GM12892 (cell line): ENCODE measurements at regions not wholly inside any gene's neighbourhood (a gene's known extent, or its start where the extent isn't known, plus 50 kb on each side); places are given as distances from the start of the nearest gene placed in this dataset.
"Not testable (repeated sequence)": the region's sequence is repeated elsewhere in the genome, so short reads cannot be mapped to it uniquely, and the experiment has no call there.

Experiments
- DNase-seq: peaks from one replicate; pipeline ENCODE4 v3.0.0; 2011; ENCODE audit not compliant: insufficient read length
- FAIRE-seq: peaks from 2 replicates; lab custom pipeline; 2011; peaks lifted over from hg19 to GRCh38; lab: Jason Lieb, UNC
- POLR2A ChIP-seq: IDR thresholded peaks from 2 replicates; pipeline ENCODE4 v1.6.1; 2011; ENCODE audit warnings: low read depth, low read length, control low read depth
- POLR2AphosphoS5 ChIP-seq: IDR thresholded peaks from 2 replicates; pipeline ENCODE4 v1.6.1; 2011; ENCODE audit warnings: low read depth, low read length, control low read depth
- TAF1 ChIP-seq: IDR thresholded peaks from 2 replicates; pipeline ENCODE4 v1.6.1; 2011; ENCODE audit warnings: low read depth, mild to moderate bottlenecking, control low read depth, low read length, borderline replicate concordance

GRCh38 chr16:62764572-62764971 is 728.3 kb upstream of the CDH8 start:
- DNase-seq (no peak), FAIRE-seq (no peak)
- TF ChIP-seq TAF1 (no peak), POLR2A (no peak), POLR2AphosphoS5 (no peak)

GRCh38 chr16:62760398-62760797 is 724.2 kb upstream of the CDH8 start:
- FAIRE-seq (no peak), DNase-seq (no peak)
- TF ChIP-seq POLR2A (no peak), POLR2AphosphoS5 (no peak), TAF1 (no peak)

- DNase-seq, result no peak
- peak; percentile 40 for FAIRE-seq
- TF ChIP-seq POLR2A, result no peak
Observed at GRCh38 chr16:62755938-62756337, 719.7 kb upstream of the CDH8 start.

- FAIRE-seq (no peak), DNase-seq (no peak)
- no peak for TF ChIP-seq TAF1
- TF ChIP-seq POLR2A, result no peak
- TF ChIP-seq POLR2AphosphoS5, result no peak
Observed at GRCh38 chr16:62752854-62753253, 716.6 kb upstream of the CDH8 start.

- FAIRE-seq (no peak), DNase-seq (no peak)
- TF ChIP-seq POLR2AphosphoS5 (no peak), POLR2A (no peak), TAF1 (no peak)
Observed at GRCh38 chr16:62751218-62751617, 715.0 kb upstream of the CDH8 start.

GRCh38 chr16:62741692-62742091 is 705.5 kb upstream of the CDH8 start:
- TF ChIP-seq TAF1, result no peak
- TF ChIP-seq POLR2A, result no peak
- TF ChIP-seq POLR2AphosphoS5, result no peak
- DNase-seq, result no peak
- no peak for FAIRE-seq

GRCh38 chr16:62738666-62739460 is 702.6 kb upstream of the CDH8 start:
- FAIRE-seq, result no peak
- no peak for DNase-seq
- TF ChIP-seq POLR2A, result no peak
- no peak for TF ChIP-seq POLR2AphosphoS5
- no peak for TF ChIP-seq TAF1

- FAIRE-seq (no peak), DNase-seq (no peak)
- TF ChIP-seq POLR2A, result no peak
- TF ChIP-seq POLR2AphosphoS5, result no peak
- TF ChIP-seq TAF1, result no peak
Observed at GRCh38 chr16:62732092-62732491, 695.9 kb upstream of the CDH8 start.

GRCh38 chr16:62724670-62725269 is 688.5 kb upstream of the CDH8 start:
- FAIRE-seq, DNase-seq: not testable (repeated sequence)

GRCh38 chr16:62720651-62721050 is 684.4 kb upstream of the CDH8 start:
- FAIRE-seq, result no peak
- DNase-seq, result no peak
- TF ChIP-seq POLR2AphosphoS5 (no peak), TAF1 (no peak), POLR2A (no peak)

- TF ChIP-seq POLR2AphosphoS5 (no peak), TAF1 (no peak), POLR2A (no peak)
- FAIRE-seq (no peak), DNase-seq (no peak)
Observed at GRCh38 chr16:62717026-62717425, 680.8 kb upstream of the CDH8 start.

GRCh38 chr16:62715701-62716100 is 679.5 kb upstream of the CDH8 start:
- TF ChIP-seq POLR2A (no peak), POLR2AphosphoS5 (no peak), TAF1 (no peak)
- no peak for FAIRE-seq
- DNase-seq, result no peak

- no peak for TF ChIP-seq POLR2A
- no peak for TF ChIP-seq TAF1
- TF ChIP-seq POLR2AphosphoS5, result no peak
- DNase-seq, result no peak
- no peak for FAIRE-seq
Observed at GRCh38 chr16:62712566-62712965, 676.3 kb upstream of the CDH8 start.
